Limb (tissue), 2 donors: ENCODE measurements at regions not wholly inside any gene's neighbourhood (a gene's known extent, or its start where the extent isn't known, plus 50 kb on each side); places are given as distances from the start of the nearest gene placed in this dataset.

ENCODE experiments used
- DNase-seq, 2 donors: peaks; one replicate each; pipeline ENCODE4 v3.0.0-alpha.2; 2016; ENCODE audit errors: extremely low spot score in 2 of 2

DNA sequence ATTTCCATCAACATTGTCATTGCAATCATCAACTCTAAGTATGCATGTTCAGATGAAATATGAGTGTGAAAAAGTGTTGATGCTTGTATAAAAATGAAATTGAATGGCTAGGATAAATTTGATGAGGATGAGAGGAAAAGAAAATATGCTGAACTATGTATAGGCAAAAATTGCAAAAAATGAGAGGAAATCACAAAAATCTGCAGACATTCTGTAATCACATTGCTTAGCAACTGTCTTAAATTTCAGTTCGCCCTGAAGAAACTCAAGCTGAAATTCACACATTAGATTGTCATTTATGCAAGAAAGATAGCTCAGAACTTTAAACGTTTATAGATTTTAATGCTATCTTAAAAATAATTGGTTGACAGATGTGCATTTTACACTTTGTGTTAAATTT is 1098.8 kb upstream of the IGFBP7 start:
- DNase-seq = no peak

DNA sequence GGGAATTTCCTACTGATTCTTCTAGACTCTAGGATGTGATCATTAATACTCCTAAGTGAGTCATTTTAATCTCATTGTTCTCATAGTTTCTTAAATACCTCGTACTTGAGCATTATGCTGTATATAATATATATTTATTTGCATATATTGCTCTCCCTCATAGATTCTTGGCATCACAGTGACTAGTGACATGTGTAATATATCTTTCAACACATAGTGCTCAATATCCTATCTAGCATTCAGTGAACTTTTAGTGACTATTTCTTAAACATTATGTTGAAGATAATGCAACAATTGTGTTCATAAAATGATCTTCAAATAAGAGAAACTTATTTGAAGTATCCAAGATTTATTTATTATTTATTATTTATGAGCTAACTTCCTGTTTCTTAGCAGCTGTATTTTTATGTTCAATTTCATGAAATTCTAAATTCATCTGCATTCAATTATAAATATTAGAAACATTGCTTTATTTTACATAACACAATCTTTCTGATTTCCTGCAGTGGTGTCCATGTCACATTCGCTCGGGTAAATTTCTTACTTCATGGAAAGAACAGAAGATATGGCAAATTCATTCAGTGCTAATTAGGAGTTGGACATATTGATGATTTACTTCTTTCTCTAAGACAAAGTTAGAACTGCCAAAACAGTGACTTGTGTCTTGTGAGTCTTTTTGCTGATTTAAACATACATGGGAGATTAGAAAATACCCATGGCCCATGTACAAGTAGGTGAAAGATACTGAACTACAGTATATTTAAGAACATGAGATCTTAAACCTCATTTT is 1095.5 kb upstream of the IGFBP7 start:
- no peak for DNase-seq

DNA sequence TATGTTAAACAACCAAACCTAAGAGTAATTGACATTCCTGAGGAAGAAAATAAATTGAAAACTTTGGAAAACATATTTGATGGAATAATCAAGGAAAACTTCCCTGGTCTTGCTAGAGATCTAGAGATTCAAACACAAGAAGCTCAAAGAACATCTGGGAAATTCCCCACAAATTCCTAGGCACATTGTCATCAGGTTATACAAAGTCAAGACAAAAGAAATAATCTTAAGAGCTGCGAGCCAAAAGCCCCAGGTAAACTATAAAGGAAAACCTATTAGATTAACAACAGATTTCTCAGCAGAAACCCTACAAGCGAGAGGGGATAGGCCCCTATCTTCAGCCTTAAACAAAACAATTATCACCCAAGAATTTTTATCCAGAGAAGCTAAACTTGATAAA is 1082.0 kb upstream of the IGFBP7 start:
- no peak for DNase-seq

DNA sequence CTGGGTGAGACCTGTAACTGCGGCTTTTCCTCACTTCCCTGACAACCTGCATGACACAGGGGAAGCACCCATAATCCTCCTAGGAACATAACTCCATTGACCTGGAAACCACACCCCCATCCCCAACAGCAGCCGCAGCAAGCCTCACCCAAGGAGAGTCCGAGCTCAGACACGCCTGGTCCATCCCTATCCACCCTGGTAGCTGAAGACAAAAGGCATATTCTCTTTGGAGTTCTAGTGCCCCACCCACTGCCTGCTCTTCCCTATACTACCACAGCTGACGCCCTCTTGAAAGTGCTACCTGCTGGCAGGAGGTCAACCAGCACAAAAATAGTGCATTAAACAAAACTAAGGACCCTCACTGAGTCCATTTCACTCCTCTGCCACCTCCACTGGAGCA is 1080.9 kb upstream of the IGFBP7 start:
- DNase-seq = no peak

DNA sequence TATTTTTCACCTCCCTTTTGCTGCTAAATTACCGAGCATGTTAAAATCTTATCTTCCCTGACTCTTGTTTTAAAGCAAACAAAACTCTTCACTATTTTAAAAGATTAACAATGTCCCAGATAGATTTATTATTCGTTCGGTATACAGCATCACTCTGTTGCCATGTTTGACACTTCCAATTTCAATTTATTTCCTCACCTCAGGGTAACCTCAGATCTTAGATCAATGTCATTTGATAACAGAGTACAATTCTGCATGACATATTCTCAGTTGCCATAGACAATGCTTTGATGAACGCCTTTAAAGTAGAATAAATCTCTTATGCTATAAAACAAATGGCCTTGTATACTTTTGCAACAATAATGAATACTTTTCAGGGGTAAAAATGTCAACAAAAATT is 1078.1 kb upstream of the IGFBP7 start:
- DNase-seq = no peak

DNA sequence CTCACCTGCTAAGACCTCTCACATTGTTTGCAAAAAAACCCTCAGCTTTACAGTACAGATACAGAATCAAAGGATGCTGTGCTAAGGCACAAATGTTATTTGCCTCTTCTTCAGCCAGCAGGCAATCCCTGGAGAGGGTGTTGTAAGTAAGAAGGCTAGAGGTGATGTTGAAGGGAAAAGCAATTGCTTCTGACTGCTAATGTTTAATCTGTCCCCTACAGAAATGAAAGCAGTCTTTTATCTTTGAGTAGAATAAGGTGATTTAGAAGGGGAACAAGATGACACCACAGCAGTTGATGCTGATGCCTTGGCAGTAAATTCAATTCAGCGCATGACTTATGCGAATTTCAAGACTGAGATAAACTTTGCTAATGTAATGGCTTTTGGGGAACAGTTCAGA is 1064.8 kb upstream of the IGFBP7 start:
- no peak for DNase-seq

DNA sequence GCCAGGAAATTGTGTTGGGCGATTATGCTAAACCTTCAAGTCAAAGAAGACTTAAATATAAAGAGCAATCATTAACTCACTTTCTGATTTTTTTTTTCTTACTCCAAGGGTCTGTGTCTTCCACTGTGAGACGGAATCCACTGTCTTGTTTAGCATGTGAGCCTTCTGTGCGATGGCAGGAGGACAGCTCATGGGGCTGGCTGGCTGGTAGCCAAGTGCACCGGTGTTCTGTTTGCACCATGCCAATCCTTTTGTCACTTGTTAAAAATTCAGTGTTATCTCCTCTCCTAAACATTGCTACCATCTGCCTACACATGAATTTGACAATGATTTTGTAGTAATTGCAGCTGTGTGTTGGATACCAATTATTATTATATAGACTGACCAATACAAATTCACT is 1056.3 kb upstream of the IGFBP7 start:
- peak in 1 of 2 donors; percentile 38 for DNase-seq

DNA sequence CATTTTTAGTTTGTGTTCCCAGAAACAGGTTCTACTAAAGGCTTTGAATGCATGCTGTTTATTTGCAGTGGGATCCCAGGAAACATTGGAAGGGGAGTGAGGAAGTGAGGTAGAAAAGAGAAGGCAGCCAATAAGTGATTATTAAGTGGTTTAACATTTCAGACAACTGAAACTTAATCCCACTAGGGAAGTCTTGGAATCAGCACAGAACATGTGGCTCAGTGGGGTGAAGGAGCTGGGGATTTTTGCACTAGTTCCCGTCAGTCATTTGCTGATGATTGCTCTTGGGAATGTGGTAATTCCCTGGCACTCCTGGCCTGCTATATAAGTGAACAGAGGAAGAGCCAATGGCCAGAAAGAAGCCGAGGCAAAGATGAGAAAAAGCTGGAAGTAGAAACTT is 1053.0 kb upstream of the IGFBP7 start:
- DNase-seq = peak; percentile 40 to 82

DNA sequence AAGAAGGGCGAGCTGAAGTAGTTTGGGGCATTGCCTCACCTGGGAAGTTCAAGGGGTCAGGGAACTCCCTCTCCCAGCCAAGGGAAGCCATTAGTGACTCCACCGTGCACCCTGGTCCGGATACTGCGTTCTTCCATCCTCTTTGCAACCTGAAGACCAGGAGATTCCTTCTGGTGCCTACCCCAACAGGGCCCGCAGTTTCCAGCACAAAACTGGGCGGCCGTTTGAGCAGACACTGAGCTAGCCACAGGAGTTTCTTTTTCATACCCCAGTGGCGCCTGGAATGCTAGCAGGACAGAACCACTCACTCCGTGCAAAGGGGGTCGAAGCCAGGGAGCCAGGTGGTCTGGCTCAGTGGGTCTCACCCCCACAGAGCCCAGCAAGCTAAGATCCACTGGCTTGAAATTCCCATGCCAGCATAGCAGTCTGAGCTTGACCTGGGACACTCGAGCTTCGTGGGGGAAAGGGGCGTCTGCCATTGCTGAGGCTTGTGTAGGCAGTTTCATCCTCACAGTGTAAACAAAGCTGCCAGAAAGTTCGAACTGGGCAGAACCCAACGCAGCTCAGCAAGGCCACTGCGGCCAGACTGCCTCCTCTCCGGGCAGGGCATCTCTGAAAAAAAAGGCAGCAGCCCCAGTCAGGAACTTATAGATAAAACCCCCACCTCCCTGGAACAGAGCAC is 1039.4 kb upstream of the IGFBP7 start:
- DNase-seq = no peak

DNA sequence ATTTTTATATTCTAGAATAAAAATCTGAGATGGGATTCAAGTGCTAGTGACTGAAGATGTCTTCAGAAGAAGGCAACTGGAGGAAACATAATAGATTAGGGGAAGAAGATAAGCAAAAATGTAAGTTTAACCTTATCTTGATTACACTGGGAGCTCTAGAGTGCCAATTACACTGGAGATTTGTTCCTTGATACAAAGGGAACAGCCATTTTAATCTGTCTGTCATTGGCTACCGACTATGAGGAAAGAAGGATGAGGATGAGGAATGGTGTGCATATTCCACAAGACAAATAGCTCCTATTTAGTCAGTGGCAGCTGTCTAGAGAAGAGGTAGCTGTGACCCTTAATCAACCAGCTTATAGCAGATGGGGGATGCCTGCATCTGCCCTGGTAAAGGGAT is 1034.5 kb upstream of the IGFBP7 start:
- DNase-seq = no peak

DNA sequence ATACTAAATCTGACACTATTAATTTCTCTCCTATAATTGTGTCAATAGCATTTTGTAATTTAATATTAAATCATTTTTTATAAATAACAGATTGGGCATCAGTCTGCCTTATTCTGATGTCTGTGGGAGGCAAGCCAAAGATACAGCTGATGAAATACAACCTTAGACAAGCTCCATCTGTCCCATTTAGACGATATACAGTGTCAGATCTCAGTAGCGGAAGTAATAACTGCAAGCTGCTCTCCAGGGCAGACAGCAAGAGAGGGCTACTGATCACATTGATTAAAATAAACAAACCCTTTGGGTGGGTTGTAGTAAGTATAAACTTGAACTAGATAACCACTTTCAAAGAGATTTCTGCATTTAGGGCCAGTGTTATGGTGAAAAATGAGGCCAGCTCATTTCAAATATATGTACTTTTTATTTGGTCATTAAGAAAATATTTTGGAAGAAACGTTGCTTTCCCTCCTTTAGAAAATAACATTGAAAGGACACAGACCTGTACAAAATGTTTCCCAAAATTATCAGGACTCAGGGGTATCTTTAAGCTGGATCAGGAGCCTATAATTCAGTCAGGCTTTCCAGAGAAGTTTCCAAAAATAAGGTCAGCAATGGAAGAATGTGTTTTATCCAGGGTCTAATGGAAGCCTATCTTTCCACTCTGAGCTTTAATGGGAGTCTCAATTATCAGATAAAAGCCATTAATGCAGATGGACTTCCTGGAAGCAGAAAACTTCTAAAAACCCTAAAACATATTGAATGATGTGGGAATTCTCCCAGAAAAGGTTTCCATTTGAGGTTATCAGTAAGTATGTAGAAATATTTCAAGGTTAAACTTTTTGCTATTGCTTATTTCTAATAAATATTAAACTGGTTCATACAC is 1028.8 kb upstream of the IGFBP7 start:
- DNase-seq = no peak

DNA sequence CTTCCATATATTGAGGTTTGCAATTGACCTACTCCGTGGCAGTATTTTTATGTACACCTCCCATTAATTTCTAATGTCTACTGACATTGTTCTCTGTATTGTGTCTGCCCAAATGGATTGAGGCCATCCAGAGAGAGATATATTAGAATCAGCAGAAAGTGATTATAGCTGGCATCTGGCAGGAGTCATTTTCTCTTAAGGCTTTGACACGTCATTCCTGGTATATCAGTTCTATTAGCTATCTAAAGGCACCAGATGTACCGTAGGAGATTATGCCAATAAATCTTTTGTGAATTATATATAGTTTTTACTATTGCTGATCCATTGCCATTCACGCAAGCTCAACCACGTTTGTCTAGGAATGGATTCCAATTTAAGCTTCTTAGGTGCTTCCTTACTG is 1026.4 kb upstream of the IGFBP7 start:
- DNase-seq = no peak

DNA sequence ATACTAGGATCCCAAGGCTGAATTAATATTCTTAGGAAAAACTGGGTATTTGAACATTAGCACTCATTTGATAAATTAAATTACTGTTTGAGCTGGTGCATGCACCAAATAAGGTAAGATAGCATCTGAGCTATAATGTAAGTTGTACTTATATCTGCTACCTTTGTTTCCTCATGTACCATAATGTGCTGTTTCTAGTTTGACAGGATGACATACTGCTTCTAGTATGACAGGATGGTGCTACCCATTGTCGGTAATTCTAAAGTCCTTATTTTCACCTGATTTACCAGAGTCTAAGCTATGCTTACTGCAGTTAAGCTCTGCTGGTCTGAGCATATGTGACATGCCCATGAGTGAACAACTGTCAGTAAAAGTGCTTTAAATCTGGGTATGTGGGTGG is 1017.5 kb upstream of the IGFBP7 start:
- DNase-seq = no peak

DNA sequence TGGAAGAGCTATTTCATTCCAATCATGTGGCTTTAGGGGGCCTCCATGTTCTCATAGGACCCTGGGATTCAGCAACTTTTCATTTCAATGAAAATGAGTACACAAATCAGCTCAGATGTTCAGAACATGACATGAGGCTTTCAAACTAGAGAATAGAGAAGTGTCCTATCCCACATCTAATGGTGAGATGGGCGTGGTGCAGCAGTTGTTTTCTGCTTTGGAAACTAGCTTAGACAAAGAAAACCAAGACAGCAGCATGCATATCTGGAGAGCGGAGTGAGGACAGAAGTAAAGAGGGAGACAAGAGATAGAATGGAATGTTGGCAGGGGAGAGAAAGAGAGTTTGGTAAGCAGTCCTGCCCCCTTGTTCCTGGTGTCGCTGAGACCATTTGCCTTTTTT is 1009.1 kb upstream of the IGFBP7 start:
- DNase-seq = no peak

DNA sequence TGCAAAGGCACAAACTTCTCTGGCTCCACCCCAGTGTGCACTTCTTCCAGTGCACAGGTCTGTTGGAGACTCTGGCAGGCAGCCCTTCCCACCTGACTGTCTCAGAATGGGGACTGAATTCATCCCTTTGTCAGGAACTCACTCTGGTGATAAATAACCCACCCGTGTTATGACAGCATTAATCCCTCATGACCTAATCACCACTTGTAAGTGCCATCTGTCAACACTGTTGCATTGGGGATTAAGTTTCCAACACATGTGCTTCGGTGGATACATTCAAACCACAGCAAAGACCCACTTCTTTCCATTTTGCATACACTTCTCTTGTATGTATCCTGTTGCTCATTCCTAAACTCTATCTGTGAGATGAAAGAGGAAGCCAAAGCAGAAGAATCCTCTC is 1002.9 kb upstream of the IGFBP7 start:
- DNase-seq = no peak

DNA sequence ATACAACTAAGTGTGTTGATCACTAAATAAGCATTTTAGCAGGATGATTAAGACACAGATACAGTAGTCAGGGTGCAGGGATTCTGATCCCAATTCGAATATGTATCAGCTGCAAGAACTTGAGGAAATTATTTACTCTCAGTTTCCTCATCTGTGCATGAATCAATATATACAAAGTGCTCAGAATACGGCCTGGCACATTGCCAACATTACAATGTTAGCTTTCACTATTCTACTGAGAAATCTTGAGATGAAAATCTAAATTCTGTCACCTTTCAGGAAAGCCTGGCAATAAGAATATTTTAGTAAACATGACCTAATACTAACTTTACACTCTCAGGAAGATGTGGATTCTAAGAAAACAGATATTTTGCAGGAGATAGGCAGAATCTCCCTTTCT is 1001.6 kb upstream of the IGFBP7 start:
- DNase-seq = no peak

DNA sequence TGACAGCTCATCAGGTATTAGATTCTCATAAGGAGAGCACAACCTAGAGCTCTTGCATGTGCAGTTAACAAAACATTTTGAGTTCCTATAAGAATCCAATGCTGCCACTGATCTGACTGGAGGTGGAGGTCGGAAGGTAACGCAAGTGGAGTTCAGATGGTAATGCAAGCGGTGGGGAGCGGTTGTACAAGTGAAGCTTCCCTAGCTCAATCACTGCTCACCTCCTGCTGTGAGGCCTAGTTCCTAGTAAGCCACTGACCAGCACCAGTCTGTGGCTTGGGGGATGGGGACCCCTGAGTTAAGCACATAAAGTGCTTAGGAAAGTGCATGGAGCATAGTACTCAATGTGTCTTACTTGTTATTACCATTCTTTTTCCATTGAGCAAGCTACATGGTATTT is 983.2 kb upstream of the IGFBP7 start:
- DNase-seq = no peak

DNA sequence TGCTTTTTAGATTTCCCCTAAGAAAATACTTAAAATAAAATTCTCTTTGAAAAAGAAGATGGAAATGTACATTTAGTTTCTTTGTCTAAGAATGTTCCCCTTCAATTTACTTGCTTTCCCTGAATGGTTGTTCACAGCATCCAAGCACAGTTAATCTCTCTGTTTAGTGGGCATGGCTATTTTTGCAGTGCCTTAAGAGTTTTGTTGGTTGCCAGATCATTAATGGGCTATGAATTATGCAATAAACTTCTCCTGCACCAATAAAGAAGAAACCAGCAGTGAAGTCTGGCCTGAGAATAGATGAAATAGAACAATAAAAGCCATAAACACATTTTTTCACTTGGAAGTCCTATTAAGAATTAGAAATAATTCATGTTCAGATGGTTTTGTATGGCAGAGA is 980.4 kb upstream of the IGFBP7 start:
- DNase-seq = no peak

DNA sequence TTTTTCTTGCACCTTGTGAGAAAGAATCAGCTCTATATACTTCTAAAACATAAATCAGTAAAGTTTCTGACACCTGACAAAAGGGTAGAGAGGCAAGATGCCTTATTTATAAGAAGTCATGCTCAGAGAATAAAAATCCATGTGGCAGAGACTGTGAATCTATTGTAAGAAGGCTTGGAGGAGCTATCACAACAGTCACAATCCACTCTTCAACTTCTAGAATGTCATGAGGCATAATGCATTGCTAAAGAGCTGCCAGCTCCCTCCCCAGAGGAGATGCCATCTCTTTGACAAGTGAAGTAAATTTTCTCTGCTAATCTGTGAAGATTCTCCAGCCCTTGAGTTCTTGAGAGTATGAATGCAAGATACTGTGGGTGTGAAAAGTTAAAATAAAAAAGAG is 971.2 kb upstream of the IGFBP7 start:
- DNase-seq = no peak

DNA sequence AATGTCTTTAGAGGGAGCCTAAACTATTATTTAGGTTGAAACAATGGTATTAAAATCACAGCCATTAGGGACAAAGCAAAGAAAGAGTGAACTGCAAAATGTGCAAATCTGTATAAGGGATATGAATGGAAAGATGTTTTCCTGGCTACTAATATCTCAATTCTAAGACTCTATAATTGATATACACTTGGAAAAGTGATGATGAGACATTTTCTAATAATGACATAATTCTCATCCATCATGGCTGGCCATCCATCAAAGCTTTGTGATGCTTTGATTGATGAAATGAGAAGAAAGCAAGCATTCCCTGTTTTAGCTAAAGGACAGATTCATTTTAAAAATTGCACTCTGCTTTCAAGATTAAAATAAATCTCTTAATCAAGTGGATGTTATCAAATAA is 965.5 kb upstream of the IGFBP7 start:
- no peak for DNase-seq

DNA sequence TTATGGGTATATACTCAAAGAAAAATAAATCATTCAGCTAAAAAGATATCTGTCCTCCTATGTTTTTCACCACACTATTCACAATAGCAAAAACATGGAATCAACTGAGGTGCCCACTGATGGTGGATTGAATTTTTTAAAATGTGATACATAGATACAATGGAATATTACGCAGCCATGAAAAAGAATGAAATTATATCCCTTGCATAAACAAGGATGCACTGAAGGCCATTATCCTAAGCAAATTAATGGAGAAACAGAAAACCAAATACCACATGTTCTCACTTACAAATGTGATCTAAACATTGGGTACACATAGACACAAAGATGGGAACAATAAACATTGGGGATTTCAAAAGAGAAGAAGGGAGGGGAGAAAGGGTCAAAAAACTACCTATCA is 964.2 kb upstream of the IGFBP7 start:
- DNase-seq = no peak

DNA sequence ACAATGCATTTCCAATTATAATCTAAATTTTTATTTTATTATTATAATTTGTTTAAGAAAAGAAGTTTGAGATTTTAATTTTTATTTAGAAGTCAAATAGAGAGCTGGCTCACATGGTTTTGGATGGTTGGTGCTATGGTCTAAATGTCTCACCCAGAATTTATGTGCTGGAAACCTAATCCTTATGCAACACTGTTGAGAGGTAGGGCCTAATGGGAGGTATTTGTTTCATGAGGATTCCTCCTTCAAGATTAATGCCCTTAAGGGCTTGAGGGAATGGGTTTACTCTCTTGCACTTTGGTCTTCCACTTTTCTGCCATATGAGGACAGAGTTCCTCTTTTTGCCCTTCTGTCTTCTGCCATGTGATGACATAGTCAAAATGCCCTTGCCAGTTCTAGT is 960.5 kb upstream of the IGFBP7 start:
- DNase-seq = no peak
